Thyroid gland (tissue), 4 donors: ENCODE measurements at regions not wholly inside any gene's neighbourhood (a gene's known extent, or its start where the extent isn't known, plus 50 kb on each side); places are given as distances from the start of the nearest gene placed in this dataset.

Experiments used
- DNase-seq, 2 donors: peaks; one replicate each; pipeline ENCODE4 v3.0.0-alpha.2; 2019
- H3K27ac ChIP-seq, 3 donors: fragments of 200-600 bp; sonication (generic); 1 replicate in 2 of 3; 2 replicates in 1 of 3; pipeline ENCODE4 v1.5.1; 2016 to 2019; ENCODE audit warnings: mild to moderate bottlenecking in 1 of 3, moderate library complexity in 1 of 3
- H3K27me3 ChIP-seq: fragments of 200-600 bp; sonication (generic); one replicate; pipeline ENCODE4 v1.5.1; 2019
- H3K36me3 ChIP-seq, 2 donors: fragments of 200-600 bp; sonication (generic); one replicate each; pipeline ENCODE4 v1.5.1; 2016 to 2019
- H3K4me1 ChIP-seq, 2 donors: fragments of 200-600 bp; sonication (generic); one replicate each; pipeline ENCODE4 v1.5.1; 2017 to 2019
- H3K4me3 ChIP-seq, 3 donors: fragments of 200-600 bp; sonication (generic); replicated peaks in 1 of 3; 1 replicate in 2 of 3; 2 replicates in 1 of 3; pipeline ENCODE4 v1.5.1; 2016; ENCODE audit warnings: mild to moderate bottlenecking in 1 of 3
- H3K9me3 ChIP-seq: fragments of 200-600 bp; sonication (generic); one replicate; pipeline ENCODE4 v1.5.1; 2017
- POLR2A ChIP-seq, 2 donors: fragments of 450-650 bp; IDR thresholded peaks; one replicate each; pipeline ENCODE4 v1.6.1; 2017; ENCODE audit warnings: antibody characterized with exemption in 2 of 2, mild to moderate bottlenecking in 2 of 2, moderate library complexity in 1 of 2
- WGBS, 2 donors: methylation state at CpG; one replicate each; pipeline ENCODE4 v1.1.5; 2017; 5-methylcytosine and 5-hydroxymethylcytosine counted together
- intact Hi-C: fragments of 100-400 bp; cut with DNase I; formaldehyde crosslinking; loops from one replicate; pipeline ENCODE4 v1.15.1; 2023
- TF ChIP-seq, protein P1 (sequence below), 6 experiments: fragments of 200-600 bp in 3 of 6; fragments of 450-650 bp in 3 of 6; sonication (generic) in 3 of 6; IDR thresholded peaks; one replicate each; pipeline ENCODE4 v1.5.1; 2016 to 2019; ENCODE audit warnings: antibody characterized with exemption in 6 of 6, mild to moderate bottlenecking in 2 of 6, inconsistent platforms in 1 of 6, moderate library complexity in 1 of 6

DNA sequence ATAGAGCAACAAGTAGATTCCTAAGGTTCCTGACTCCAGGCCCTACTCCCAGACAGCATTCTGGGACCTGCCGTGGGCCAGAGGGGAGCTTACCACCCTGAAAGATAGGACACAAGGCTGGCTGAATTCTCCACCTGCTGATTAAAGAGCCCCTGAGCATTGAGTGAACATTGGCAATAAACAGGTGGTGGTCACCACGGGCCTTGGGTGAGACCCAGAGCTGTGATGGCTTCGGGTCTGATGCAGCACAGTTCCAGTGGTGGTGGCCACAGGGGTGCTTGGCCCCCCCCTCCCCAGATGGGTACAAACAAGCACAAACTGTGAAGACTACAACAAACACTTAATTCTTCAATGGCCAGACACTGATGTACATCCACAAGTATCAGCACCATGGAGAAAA is 444.6 kb downstream of the GASK1B start:
- intact Hi-C loops, result no loop called here
- DNase-seq, result no peak
- Histone ChIP-seq H3K4me3 (no peak overlapping the region), H3K36me3 (no peaks in the 10 kb centered on the region), H3K27me3 (no peaks in the 10 kb centered on the region), H3K27ac (no peak overlapping the region), H3K4me1 (no peaks in the 10 kb centered on the region), H3K9me3 (no peaks in the 10 kb centered on the region)
- TF ChIP-seq POLR2A (IDR thresholded peaks at IDR 0.05), result no peak
- TF ChIP-seq, protein P1, sequence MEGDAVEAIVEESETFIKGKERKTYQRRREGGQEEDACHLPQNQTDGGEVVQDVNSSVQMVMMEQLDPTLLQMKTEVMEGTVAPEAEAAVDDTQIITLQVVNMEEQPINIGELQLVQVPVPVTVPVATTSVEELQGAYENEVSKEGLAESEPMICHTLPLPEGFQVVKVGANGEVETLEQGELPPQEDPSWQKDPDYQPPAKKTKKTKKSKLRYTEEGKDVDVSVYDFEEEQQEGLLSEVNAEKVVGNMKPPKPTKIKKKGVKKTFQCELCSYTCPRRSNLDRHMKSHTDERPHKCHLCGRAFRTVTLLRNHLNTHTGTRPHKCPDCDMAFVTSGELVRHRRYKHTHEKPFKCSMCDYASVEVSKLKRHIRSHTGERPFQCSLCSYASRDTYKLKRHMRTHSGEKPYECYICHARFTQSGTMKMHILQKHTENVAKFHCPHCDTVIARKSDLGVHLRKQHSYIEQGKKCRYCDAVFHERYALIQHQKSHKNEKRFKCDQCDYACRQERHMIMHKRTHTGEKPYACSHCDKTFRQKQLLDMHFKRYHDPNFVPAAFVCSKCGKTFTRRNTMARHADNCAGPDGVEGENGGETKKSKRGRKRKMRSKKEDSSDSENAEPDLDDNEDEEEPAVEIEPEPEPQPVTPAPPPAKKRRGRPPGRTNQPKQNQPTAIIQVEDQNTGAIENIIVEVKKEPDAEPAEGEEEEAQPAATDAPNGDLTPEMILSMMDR (IDR thresholded peaks at IDR 0.05), result no peak
- 90 to 100% methylated on average over 1 to 3 of the region's 3 CpGs for WGBS, 2 donors

DNA sequence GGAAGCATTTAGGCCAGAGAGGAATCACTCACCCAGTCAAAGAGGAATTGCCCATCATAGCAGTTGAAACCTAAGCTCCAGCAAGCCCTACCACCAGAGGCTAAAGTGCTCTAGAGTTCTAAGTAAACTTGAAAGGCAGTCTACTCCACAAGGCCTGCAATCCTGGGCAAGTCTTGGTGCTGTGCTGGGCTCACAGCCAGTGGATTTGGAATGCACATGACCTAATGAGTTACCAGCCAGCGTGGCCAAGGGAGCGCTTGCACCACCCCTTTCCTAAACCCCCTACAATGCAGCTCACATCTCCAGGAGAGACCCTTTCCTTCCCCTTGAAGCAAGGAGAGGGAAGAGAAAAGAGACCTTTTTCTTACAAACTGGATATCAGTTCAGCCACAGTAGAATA is 445.7 kb downstream of the GASK1B start:
- H3K4me1 ChIP-seq, result no peaks in the 10 kb centered on the region
- intact Hi-C loops, result no loop called here
- TF ChIP-seq, protein P1 (IDR thresholded peaks at IDR 0.05), result no peak
- no peak for TF ChIP-seq POLR2A (IDR thresholded peaks at IDR 0.05)
- H3K9me3 ChIP-seq, result no peaks in the 10 kb centered on the region
- no peak overlapping the region for H3K4me3 ChIP-seq
- WGBS, 2 donors, result 70 to 73% methylated on average over 2 of the region's 2 CpGs
- no peaks in the 10 kb centered on the region for H3K27me3 ChIP-seq
- H3K36me3 ChIP-seq, result no peaks in the 10 kb centered on the region
- no peak for DNase-seq
- H3K27ac ChIP-seq, result no peak overlapping the region

DNA sequence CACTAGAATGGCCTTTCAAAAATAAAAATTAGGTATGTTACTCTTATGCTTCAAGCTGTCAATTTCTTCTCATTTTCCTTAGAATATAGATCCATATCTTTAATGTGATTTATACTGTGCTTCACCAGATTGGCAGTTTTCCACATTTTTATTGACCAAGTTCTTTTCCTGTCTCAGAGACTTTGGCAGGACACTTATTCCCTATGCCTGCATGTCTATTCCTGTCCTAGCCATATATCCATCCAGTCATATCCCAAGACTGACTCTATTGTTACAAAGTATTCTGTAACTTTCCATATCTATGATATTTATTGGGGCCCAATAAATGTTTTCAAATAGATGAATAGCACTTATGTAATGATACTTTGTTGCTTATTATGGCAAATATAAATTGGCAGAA is 450.7 kb downstream of the GASK1B start:
- H3K4me1 ChIP-seq, result no peaks in the 10 kb centered on the region
- H3K36me3 ChIP-seq, result no peaks in the 10 kb centered on the region
- no peaks in the 10 kb centered on the region for H3K27me3 ChIP-seq
- DNase-seq, result no peak
- no peak overlapping the region for H3K27ac ChIP-seq
- H3K9me3 ChIP-seq, result no peaks in the 10 kb centered on the region
- no peak for TF ChIP-seq POLR2A (IDR thresholded peaks at IDR 0.05)
- TF ChIP-seq, protein P1 (IDR thresholded peaks at IDR 0.05), result no peak
- no peak overlapping the region for H3K4me3 ChIP-seq
- intact Hi-C loops, result no loop called here

DNA sequence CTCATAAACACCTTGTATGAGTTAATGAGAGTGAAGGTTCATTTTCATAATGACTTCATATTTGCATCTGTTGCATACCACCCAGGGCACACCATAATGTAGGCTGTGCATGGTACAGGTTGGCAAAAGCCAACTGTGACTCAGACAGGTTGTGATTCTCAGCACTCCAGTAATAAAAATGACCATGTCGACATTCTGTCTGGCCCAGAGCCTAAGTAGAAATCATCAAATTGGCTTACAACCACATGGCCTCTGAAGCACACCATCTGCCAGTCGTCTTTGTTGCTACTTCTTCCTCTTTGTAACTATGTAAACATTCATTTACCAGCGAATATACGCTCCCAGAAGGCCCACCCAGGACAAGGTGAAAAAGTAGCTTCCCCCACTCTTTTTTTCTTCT is 459.5 kb downstream of the GASK1B start:
- no peaks in the 10 kb centered on the region for H3K4me1 ChIP-seq
- TF ChIP-seq POLR2A (IDR thresholded peaks at IDR 0.05), result no peak
- TF ChIP-seq, protein P1 (IDR thresholded peaks at IDR 0.05), result no peak
- no peak overlapping the region for H3K27ac ChIP-seq
- no peaks in the 10 kb centered on the region for H3K9me3 ChIP-seq
- 45 to 55% methylated on average over 4 of the region's 4 CpGs for WGBS, 2 donors
- intact Hi-C loops, result no loop called here
- no peak for DNase-seq
- H3K27me3 ChIP-seq, result no peaks in the 10 kb centered on the region
- H3K36me3 ChIP-seq, result no peaks in the 10 kb centered on the region
- no peak overlapping the region for H3K4me3 ChIP-seq

DNA sequence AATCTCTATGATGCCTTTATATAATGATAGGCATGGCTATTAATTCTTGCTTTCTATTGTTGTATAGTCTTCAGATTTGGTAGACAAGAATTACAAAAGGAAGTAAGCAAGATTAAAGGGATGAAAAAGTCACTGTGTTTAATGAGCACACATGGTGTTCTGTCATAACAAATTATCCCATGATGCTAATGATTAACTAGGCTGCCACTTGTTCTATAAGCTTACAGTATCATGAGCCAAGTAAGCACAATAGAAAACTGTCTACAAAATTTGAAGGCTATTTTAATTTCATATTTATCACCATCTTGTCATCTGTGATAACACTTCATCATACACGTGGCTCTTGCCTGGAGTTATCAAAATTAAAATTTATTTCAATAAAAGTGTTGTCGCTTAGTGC is 466.7 kb downstream of the GASK1B start:
- intact Hi-C loops, result no loop called here
- Histone ChIP-seq H3K4me1 (peaks cover 5 to 7% of the 10 kb centered on the region in 2 donors), H3K4me3 (no peak overlapping the region), H3K9me3 (no peaks in the 10 kb centered on the region), H3K27me3 (no peaks in the 10 kb centered on the region), H3K36me3 (no peaks in the 10 kb centered on the region), H3K27ac (no peak overlapping the region)
- 82 to 93% methylated on average over 2 of the region's 2 CpGs for WGBS, 2 donors
- DNase-seq, result no peak
- TF ChIP-seq, protein P1 (IDR thresholded peaks at IDR 0.05), result no peak
